Activated CD4-positive, alpha-beta T cell treated with anti-CD3 and anti-CD28 coated beads, Interleukin-2, Interleukin-6, amounts not matched to agents 100 ng/mL and 50 ng/mL, durations not matched to agents 16 hours and 8 hours (primary cell): ENCODE measurements at regions not wholly inside any gene's neighbourhood (a gene's known extent, or its start where the extent isn't known, plus 50 kb on each side); places are given as distances from the start of the nearest gene placed in this dataset.

Source experiments
- DNase-seq: peaks from one replicate; pipeline ENCODE4 v3.0.0-alpha.2; 2020

GRCh38 chr12:20289520-20289919, 78.8 kb upstream of the PDE3A start:
- DNase-seq = no peak

- no peak for DNase-seq
These were observed 67.9 kb upstream of the PDE3A start for GRCh38 chr12:20300457-20300856.

GRCh38 chr12:20305470-20305869, 62.9 kb upstream of the PDE3A start:
- DNase-seq = no peak

GRCh38 chr12:20309504-20310148, 58.7 kb upstream of the PDE3A start:
- no peak for DNase-seq

GRCh38 chr12:20314328-20314727, 54.0 kb upstream of the PDE3A start:
- no peak for DNase-seq

GRCh38 chr12:20317554-20317953, 50.8 kb upstream of the PDE3A start:
- DNase-seq = no peak
